Caco-2 (cell line): ENCODE measurements at regions not wholly inside any gene's neighbourhood (a gene's known extent, or its start where the extent isn't known, plus 50 kb on each side); places are given as distances from the start of the nearest gene placed in this dataset.

ENCODE experiments used
- BruUV-seq: library from RNA; stranded (reverse); fragments of 400-500 nt; replicated peaks from 2 replicates; lab custom pipeline; 2021; lab: Mats Ljungman, UMichigan
- CTCF ChIA-PET: fragments of 300-600 bp; sonication (Branson Sonifier 250); formaldehyde crosslinking; loops from one replicate; lab custom pipeline; 2022; ENCODE audit warnings: antibody characterized with exemption; lab: Charles Lee
- POLR2A ChIA-PET: fragments of 300-600 bp; sonication (Branson Sonifier 250); formaldehyde crosslinking; loops from one replicate; lab custom pipeline; 2022; ENCODE audit warnings: antibody characterized with exemption; lab: Charles Lee
- DNase-seq, 2 experiments: peaks; one replicate each; pipeline versions ENCODE4 v3.0.0 to v3.0.0-alpha.2; 2020 to 2022
- H3K27me3 ChIP-seq: replicated peaks from 2 replicates; pipeline ENCODE4 v1.6.0; 2011; ENCODE audit warnings: low read length; ENCODE audit not compliant: control insufficient read depth, insufficient read depth
- H3K36me3 ChIP-seq: 2 replicates; pipeline ENCODE4 v1.5.1; 2011; ENCODE audit warnings: low read length; ENCODE audit not compliant: control insufficient read depth, insufficient read depth
- H3K4me1 ChIP-seq: fragments of 250-450 bp; sonication (Bioruptor Pico); 2 replicates; pipeline ENCODE4 v1.5.1; 2020; ENCODE audit warnings: mild to moderate bottlenecking
- H3K4me3 ChIP-seq: 2 replicates; pipeline ENCODE4 v1.5.1; 2011; ENCODE audit warnings: low read depth, mild to moderate bottlenecking, control low read depth, low read length
- H3K9me3 ChIP-seq: fragments of 250-450 bp; sonication (Bioruptor Pico); 2 replicates; pipeline ENCODE4 v1.5.1; 2020; ENCODE audit warnings: mild to moderate bottlenecking, moderate library complexity
- H3K27ac Mint-ChIP-seq: one replicate; pipeline ENCODE4 v1.8.0; 2022; ENCODE audit warnings: mixed read lengths; ENCODE audit not compliant: unreplicated experiment
- H3K27me3 Mint-ChIP-seq: one replicate; pipeline ENCODE4 v1.8.0; 2022; ENCODE audit warnings: mixed read lengths; ENCODE audit not compliant: insufficient read depth, unreplicated experiment
- H3K36me3 Mint-ChIP-seq: one replicate; pipeline ENCODE4 v1.8.0; 2022; ENCODE audit warnings: mild to moderate bottlenecking, mixed read lengths; ENCODE audit not compliant: insufficient read depth, unreplicated experiment
- H3K4me1 Mint-ChIP-seq: one replicate; pipeline ENCODE4 v1.8.0; 2022; ENCODE audit warnings: low read depth, mixed read lengths; ENCODE audit not compliant: unreplicated experiment
- H3K4me3 Mint-ChIP-seq: one replicate; pipeline ENCODE4 v1.8.0; 2022; ENCODE audit warnings: mild to moderate bottlenecking, moderate library complexity, mixed read lengths; ENCODE audit not compliant: unreplicated experiment
- H3K9me3 Mint-ChIP-seq: one replicate; pipeline ENCODE4 v1.8.0; 2022; ENCODE audit warnings: mixed read lengths; ENCODE audit not compliant: unreplicated experiment
- CTCF ChIP-seq, 2 experiments: fragments of 200-600 bp in 1 of 2; IDR thresholded peaks; 1 replicate in 1 of 2; 2 replicates in 1 of 2; pipeline versions ENCODE4 v1.5.1 to v1.8.0; 2011 to 2022; ENCODE audit warnings: antibody characterized with exemption in 1 of 2, control low read depth in 1 of 2, inconsistent platforms in 1 of 2, low read depth in 1 of 2, low read length in 1 of 2, mild to moderate bottlenecking in 1 of 2, moderate library complexity in 1 of 2; ENCODE audit not compliant: insufficient read depth in 1 of 2, severe bottlenecking in 1 of 2, unreplicated experiment in 1 of 2
- intact Hi-C: fragments of 100-400 bp; cut with micrococcal nuclease; formaldehyde crosslinking; loops from one replicate; pipeline ENCODE4 v1.10.0; 2022; ENCODE audit not compliant: unreplicated experiment

GRCh38 chr1:216921866-216922265 lies 198.6 kb upstream of the ESRRG start:
- Histone ChIP-seq H3K27me3 (no peaks in the 10 kb centered on the region), H3K4me3 (no peak overlapping the region), H3K9me3 (no peaks in the 10 kb centered on the region), H3K4me1 (no peaks in the 10 kb centered on the region), H3K36me3 (no peaks in the 10 kb centered on the region)
- no peak overlapping the region for H3K4me3 Mint-ChIP-seq
- no peaks in the 10 kb centered on the region for H3K27me3 Mint-ChIP-seq
- no peaks in the 10 kb centered on the region for H3K36me3 Mint-ChIP-seq
- H3K9me3 Mint-ChIP-seq = no peaks in the 10 kb centered on the region
- TF ChIP-seq CTCF (IDR thresholded peaks at IDR 0.05; ENCODE audit: insufficient read depth in 1 of 2, low read depth in 1 of 2, low read length in 1 of 2, severe bottlenecking in 1 of 2, unreplicated experiment in 1 of 2) = no peak
- no peaks in the 10 kb centered on the region for H3K4me1 Mint-ChIP-seq
- H3K27ac Mint-ChIP-seq = no peak overlapping the region
- no peak for DNase-seq
- BruUV-seq = no TSS peak
- intact Hi-C loops = no loop called here
- ChIA-PET POLR2A (no interaction called here), CTCF (no interaction called here)

- H3K4me1 ChIP-seq = no peaks in the 10 kb centered on the region
- H3K36me3 Mint-ChIP-seq = no peaks in the 10 kb centered on the region
- H3K27ac Mint-ChIP-seq = no peak overlapping the region
- no peaks in the 10 kb centered on the region for H3K27me3 Mint-ChIP-seq
- peaks cover 9% of the 10 kb centered on the region for H3K4me1 Mint-ChIP-seq
- POLR2A ChIA-PET = no interaction called here
- H3K4me3 Mint-ChIP-seq = no peak overlapping the region
- no peak for DNase-seq
- intact Hi-C loops = no loop called here
- no TSS peak for BruUV-seq
- H3K9me3 ChIP-seq = no peaks in the 10 kb centered on the region
- H3K9me3 Mint-ChIP-seq = no peaks in the 10 kb centered on the region
- no peak for TF ChIP-seq CTCF (IDR thresholded peaks at IDR 0.05; ENCODE audit: insufficient read depth in 1 of 2, low read depth in 1 of 2, low read length in 1 of 2, severe bottlenecking in 1 of 2, unreplicated experiment in 1 of 2)
- H3K27me3 ChIP-seq = no peaks in the 10 kb centered on the region
- H3K36me3 ChIP-seq = no peaks in the 10 kb centered on the region
- H3K4me3 ChIP-seq = no peak overlapping the region
- CTCF ChIA-PET = no interaction called here
Observed at GRCh38 chr1:216919060-216919970, 196.1 kb upstream of the ESRRG start.

- Mint-ChIP-seq H3K36me3 (no peaks in the 10 kb centered on the region), H3K4me1 (peaks cover 14% of the 10 kb centered on the region), H3K4me3 (no peak overlapping the region), H3K27me3 (no peaks in the 10 kb centered on the region), H3K9me3 (no peaks in the 10 kb centered on the region), H3K27ac (no peak overlapping the region)
- ChIA-PET CTCF (no interaction called here), POLR2A (no interaction called here)
- H3K4me3 ChIP-seq = no peak overlapping the region
- H3K36me3 ChIP-seq = no peaks in the 10 kb centered on the region
- H3K27me3 ChIP-seq = no peaks in the 10 kb centered on the region
- BruUV-seq = no TSS peak
- H3K9me3 ChIP-seq = no peaks in the 10 kb centered on the region
- intact Hi-C loops = no loop called here
- no peaks in the 10 kb centered on the region for H3K4me1 ChIP-seq
- no peak for TF ChIP-seq CTCF (IDR thresholded peaks at IDR 0.05; ENCODE audit: insufficient read depth in 1 of 2, low read depth in 1 of 2, low read length in 1 of 2, severe bottlenecking in 1 of 2, unreplicated experiment in 1 of 2)
- no peak for DNase-seq
Observed at GRCh38 chr1:216916890-216917438, 193.7 kb upstream of the ESRRG start.
